ENCODE measurements at regions not wholly inside any gene's neighbourhood (a gene's known extent, or its start where the extent isn't known, plus 50 kb on each side); places are given as distances from the start of the nearest gene placed in this dataset.

DNA sequence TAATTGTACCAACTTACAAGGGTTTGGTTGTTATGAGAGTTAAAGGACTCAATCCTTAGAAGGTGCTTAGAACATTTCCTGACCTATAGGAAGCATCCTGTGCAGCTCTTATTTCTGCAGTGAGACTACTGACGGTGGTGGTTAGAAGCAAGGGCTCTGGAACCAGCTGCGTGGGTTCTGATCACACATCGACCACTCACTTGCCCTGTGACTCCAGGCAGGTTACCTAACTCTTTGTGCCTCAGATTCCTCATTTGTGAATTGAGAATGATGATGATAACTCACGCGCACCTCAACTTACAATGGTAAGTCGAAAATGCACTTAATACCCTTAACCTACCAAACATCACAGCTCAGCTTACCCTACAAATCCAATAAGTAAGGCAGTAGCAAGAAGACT lies 80.7 kb upstream of the SPATA12 start:
- Histone ChIP-seq H3K4me1 (ENCODE audit: control insufficient read depth in 1 of 2, insufficient read depth in 1 of 2, low read depth in 1 of 2, low read length in 1 of 2) (no peaks in the 10 kb centered on the region), H3K9me3 (no peaks in the 10 kb centered on the region), H3K4me3 (ENCODE audit: low read depth in 1 of 2, low read length in 1 of 2) (no peak overlapping the region), H3K27ac (no peak overlapping the region), H3K27me3 (no peaks in the 10 kb centered on the region), H3K36me3 (no peaks in the 10 kb centered on the region)
- TF ChIP-seq, protein P1, sequence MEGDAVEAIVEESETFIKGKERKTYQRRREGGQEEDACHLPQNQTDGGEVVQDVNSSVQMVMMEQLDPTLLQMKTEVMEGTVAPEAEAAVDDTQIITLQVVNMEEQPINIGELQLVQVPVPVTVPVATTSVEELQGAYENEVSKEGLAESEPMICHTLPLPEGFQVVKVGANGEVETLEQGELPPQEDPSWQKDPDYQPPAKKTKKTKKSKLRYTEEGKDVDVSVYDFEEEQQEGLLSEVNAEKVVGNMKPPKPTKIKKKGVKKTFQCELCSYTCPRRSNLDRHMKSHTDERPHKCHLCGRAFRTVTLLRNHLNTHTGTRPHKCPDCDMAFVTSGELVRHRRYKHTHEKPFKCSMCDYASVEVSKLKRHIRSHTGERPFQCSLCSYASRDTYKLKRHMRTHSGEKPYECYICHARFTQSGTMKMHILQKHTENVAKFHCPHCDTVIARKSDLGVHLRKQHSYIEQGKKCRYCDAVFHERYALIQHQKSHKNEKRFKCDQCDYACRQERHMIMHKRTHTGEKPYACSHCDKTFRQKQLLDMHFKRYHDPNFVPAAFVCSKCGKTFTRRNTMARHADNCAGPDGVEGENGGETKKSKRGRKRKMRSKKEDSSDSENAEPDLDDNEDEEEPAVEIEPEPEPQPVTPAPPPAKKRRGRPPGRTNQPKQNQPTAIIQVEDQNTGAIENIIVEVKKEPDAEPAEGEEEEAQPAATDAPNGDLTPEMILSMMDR (IDR thresholded peaks at IDR 0.05) = no peak

DNA sequence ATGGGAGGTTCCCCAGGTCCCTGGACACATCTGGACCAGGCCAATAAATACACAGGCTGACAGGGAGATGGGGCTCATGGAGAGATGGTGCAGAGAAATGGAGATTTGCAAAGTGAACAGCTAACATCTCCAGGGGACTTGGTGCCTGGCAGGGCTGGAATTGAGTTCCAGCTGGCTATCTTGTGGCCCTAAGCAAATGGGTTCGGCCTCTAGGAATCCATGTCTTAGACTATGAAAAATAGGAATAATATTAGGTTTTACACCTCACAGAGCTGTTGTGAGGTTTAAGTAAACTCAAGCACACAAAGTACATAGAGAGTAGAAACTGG lies 82.9 kb upstream of the SPATA12 start:
- Histone ChIP-seq H3K36me3 (no peaks in the 10 kb centered on the region), H3K4me1 (ENCODE audit: control insufficient read depth in 1 of 2, insufficient read depth in 1 of 2, low read depth in 1 of 2, low read length in 1 of 2) (no peaks in the 10 kb centered on the region), H3K9me3 (no peaks in the 10 kb centered on the region), H3K4me3 (ENCODE audit: low read depth in 1 of 2, low read length in 1 of 2) (no peak overlapping the region), H3K27ac (no peak overlapping the region), H3K27me3 (no peaks in the 10 kb centered on the region)
- TF ChIP-seq, protein P1 (IDR thresholded peaks at IDR 0.05) = no peak

GRCh38 chr3:56976651-56977560 lies 83.6 kb upstream of the SPATA12 start:
- Histone ChIP-seq H3K27ac (no peak overlapping the region), H3K4me3 (ENCODE audit: low read depth in 1 of 2, low read length in 1 of 2) (no peak overlapping the region), H3K4me1 (ENCODE audit: control insufficient read depth in 1 of 2, insufficient read depth in 1 of 2, low read depth in 1 of 2, low read length in 1 of 2) (no peaks in the 10 kb centered on the region), H3K27me3 (no peaks in the 10 kb centered on the region), H3K9me3 (no peaks in the 10 kb centered on the region), H3K36me3 (no peaks in the 10 kb centered on the region)
- TF ChIP-seq, protein P1 (IDR thresholded peaks at IDR 0.05) = no peak

DNA sequence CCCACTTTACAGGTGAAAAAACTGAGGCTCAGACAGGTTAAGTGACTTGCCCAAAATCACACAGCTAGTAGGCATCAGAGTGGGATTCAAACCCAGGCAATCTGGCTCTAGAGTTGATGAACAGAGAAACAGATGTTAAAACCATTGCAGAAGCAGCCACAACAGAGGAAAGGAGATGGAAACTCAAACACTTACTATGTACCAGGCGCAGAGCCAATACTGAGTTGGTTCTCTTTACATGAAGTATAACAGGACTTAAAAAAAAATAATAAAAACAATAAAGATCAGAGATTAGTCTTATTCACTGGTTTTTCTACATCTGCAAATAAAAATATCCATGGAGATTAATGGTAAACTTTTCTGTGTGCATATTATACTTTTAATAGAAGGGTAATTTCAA lies 84.9 kb upstream of the SPATA12 start:
- H3K36me3 ChIP-seq = no peaks in the 10 kb centered on the region
- TF ChIP-seq, protein P1 (IDR thresholded peaks at IDR 0.05) = no peak
- no peaks in the 10 kb centered on the region for H3K4me1 ChIP-seq (ENCODE audit: control insufficient read depth in 1 of 2, insufficient read depth in 1 of 2, low read depth in 1 of 2, low read length in 1 of 2)
- H3K27ac ChIP-seq = no peak overlapping the region
- H3K4me3 ChIP-seq (ENCODE audit: low read depth in 1 of 2, low read length in 1 of 2) = no peak overlapping the region
- H3K27me3 ChIP-seq = no peaks in the 10 kb centered on the region
- H3K9me3 ChIP-seq = no peaks in the 10 kb centered on the region

DNA sequence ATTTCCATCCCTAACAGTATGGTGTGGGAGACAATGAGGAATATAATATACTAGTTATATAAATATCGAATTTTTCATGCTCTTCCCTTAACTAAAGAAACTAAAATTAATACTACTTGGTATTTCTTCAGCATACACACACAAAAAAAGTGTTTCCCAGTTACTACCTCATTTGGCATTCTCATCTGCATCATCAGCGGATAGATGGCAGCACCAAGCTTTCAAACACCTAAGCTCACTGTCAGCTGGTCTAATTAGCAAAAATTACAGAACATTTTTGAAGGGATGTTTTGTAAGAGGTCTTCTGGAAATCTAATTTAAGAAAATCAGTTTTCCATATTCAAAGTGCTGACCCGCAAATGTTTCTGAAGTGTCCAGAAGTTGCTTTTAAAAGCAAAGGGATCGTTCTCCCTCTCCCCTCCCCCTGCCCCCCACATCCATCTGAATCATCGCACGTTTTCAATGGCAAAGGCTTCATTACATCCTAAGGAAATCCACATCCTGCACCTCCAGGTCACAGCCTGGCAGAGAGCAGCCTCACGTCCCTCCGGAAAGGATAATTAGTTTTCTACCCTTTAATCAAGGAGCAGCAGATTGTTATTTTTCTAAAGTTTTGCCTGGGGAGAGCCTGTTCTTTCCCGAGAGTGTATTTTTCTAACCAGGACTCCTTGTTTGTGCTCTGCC lies 86.1 kb upstream of the SPATA12 start:
- H3K4me1 ChIP-seq (ENCODE audit: control insufficient read depth in 1 of 2, insufficient read depth in 1 of 2, low read depth in 1 of 2, low read length in 1 of 2) = no peaks in the 10 kb centered on the region
- TF ChIP-seq, protein P1 (IDR thresholded peaks at IDR 0.05) = no peak
- H3K27me3 ChIP-seq = no peaks in the 10 kb centered on the region
- H3K9me3 ChIP-seq = no peaks in the 10 kb centered on the region
- H3K36me3 ChIP-seq = no peaks in the 10 kb centered on the region
- H3K27ac ChIP-seq = no peak overlapping the region
- no peak overlapping the region for H3K4me3 ChIP-seq (ENCODE audit: low read depth in 1 of 2, low read length in 1 of 2)
